GM18951 (cell line): ENCODE measurements at regions not wholly inside any gene's neighbourhood (a gene's known extent, or its start where the extent isn't known, plus 50 kb on each side); places are given as distances from the start of the nearest gene placed in this dataset.

Source experiments
- POLR2A ChIP-seq: IDR thresholded peaks from 4 replicates; pipeline ENCODE4 v1.6.1; 2011; ENCODE audit warnings: mild to moderate bottlenecking; ENCODE audit not compliant: insufficient read length, insufficient read depth; ENCODE audit errors: extremely low read depth
- in situ Hi-C: fragments of 300-500 bp; cut with MboI; formaldehyde crosslinking; loops from one replicate; pipeline ENCODE4 v1.12.0; 2022; ENCODE audit warnings: low sequenced_read_pairs, mixed read lengths, inconsistent platforms; ENCODE audit not compliant: unreplicated experiment

GRCh38 chr2:19819097-19820065 lies 82.4 kb downstream of the TTC32 start:
- no peak for TF ChIP-seq POLR2A
- in situ Hi-C loops, result no loop called here

GRCh38 chr2:19818543-19818942 lies 83.2 kb downstream of the TTC32 start:
- no peak for TF ChIP-seq POLR2A
- in situ Hi-C loops, result no loop called here

DNA sequence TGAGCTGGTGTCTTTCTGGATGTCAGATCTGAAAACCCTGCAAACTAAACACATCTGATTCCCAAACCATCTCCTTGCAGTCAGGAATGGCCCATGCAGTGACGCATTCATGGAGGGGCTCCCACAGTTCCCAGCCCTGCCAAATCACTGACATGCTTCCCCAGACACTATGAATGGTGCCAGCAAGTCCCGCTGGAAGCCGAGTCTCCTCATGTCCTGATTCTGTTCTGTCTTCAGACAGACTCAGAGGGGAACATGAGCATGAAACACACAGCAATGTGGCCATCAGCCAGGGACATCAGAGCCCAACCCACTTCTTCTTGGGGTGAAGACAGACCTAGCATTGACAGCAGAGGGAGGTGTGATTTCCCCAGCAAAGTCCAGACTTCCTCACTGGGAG lies 83.7 kb downstream of the TTC32 start:
- in situ Hi-C loops, result no loop called here
- TF ChIP-seq POLR2A, result no peak

- no peak for TF ChIP-seq POLR2A
- in situ Hi-C loops, result no loop called here
Measured at GRCh38 chr2:19815746-19816145, 86.0 kb downstream of the TTC32 start.

GRCh38 chr2:19812166-19812565 lies 89.6 kb downstream of the TTC32 start:
- in situ Hi-C loops, result no loop called here
- TF ChIP-seq POLR2A, result no peak

- TF ChIP-seq POLR2A, result no peak
- in situ Hi-C loops, result no loop called here
Measured at GRCh38 chr2:19811186-19811585, 90.6 kb downstream of the TTC32 start.

- TF ChIP-seq POLR2A, result no peak
- in situ Hi-C loops, result no loop called here
Measured at GRCh38 chr2:19810637-19811036, 91.1 kb downstream of the TTC32 start.

GRCh38 chr2:19810148-19810547 lies 91.6 kb downstream of the TTC32 start:
- TF ChIP-seq POLR2A, result no peak
- in situ Hi-C loops, result no loop called here

GRCh38 chr2:19809206-19809605 lies 92.6 kb downstream of the TTC32 start:
- in situ Hi-C loops, result no loop called here
- no peak for TF ChIP-seq POLR2A

- no peak for TF ChIP-seq POLR2A
- in situ Hi-C loops, result no loop called here
Measured at GRCh38 chr2:19807866-19808265, 93.9 kb downstream of the TTC32 start.

GRCh38 chr2:19807346-19807745 lies 94.4 kb downstream of the TTC32 start:
- in situ Hi-C loops, result no loop called here
- TF ChIP-seq POLR2A, result no peak

DNA sequence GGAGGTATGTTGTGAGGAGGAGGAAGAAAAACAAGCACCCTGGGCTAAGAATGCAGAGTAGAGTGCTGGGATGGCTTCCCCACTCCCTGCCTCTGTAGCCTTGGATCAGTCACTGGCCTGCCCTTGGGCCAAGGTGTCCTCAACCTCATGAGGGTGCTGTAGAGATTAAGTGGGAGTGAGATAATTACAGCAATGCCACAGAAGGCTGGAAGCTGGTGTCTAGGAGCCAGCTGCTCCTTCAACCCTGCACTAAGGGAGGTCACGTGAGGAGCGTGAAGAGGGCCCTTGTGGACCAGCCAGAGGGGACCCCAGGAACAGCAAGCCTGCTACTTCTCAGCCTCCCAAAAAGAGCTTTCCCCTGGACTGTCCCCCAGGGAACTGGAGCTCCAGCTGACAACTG lies 95.2 kb downstream of the TTC32 start:
- in situ Hi-C loops, result no loop called here

GRCh38 chr2:19806131-19806530 lies 95.7 kb downstream of the TTC32 start:
- no peak for TF ChIP-seq POLR2A
- in situ Hi-C loops, result no loop called here

More for the DNA sequence above, 95.2 kb downstream of the TTC32 start:
- TF ChIP-seq POLR2A, result no peak

GRCh38 chr2:19805266-19805665 lies 96.5 kb downstream of the TTC32 start:
- no peak for TF ChIP-seq POLR2A

GRCh38 chr2:19804639-19805260 lies 97.0 kb downstream of the TTC32 start:
- TF ChIP-seq POLR2A, result no peak
- in situ Hi-C loops, result no loop called here

More at GRCh38 chr2:19805266-19805665, 96.5 kb downstream of the TTC32 start:
- in situ Hi-C loops, result no loop called here
